ENCODE measurements at regions not wholly inside any gene's neighbourhood (a gene's known extent, or its start where the extent isn't known, plus 50 kb on each side); places are given as distances from the start of the nearest gene placed in this dataset.

- 84 to 94% methylated on average over 5 of the region's 5 CpGs for WGBS, 2 experiments (ENCODE audit: low coverage in 1 of 2, low lambda C conversion rate in 2 of 2, missing lambda C conversion rate in 2 of 2)
- peak; percentile 34 for DNase-seq
- no peaks in the 10 kb centered on the region for H3K4me1 ChIP-seq (ENCODE audit: insufficient read depth)
- in situ Hi-C loops (cut with MboI) = loop anchor here (25.0 kb wide), 1 partner anchor 1092 kb away; no protein-coding TSS in a partner anchor
- H3K9ac ChIP-seq = no peak overlapping the region
- no peaks in the 10 kb centered on the region for H3K27me3 ChIP-seq (replicated peaks; ENCODE audit: insufficient read depth)
- no peak overlapping the region for H2AFZ ChIP-seq
- no peak overlapping the region for H3K4me3 ChIP-seq
- H4K20me1 ChIP-seq (ENCODE audit: insufficient read depth) = no peaks in the 10 kb centered on the region
- H3K79me2 ChIP-seq (ENCODE audit: insufficient read depth) = no peaks in the 10 kb centered on the region
- no peaks in the 10 kb centered on the region for H3F3A ChIP-seq (ENCODE audit: insufficient read depth)
- no peak overlapping the region for H3K4me2 ChIP-seq (ENCODE audit: unreplicated experiment)
- H3K9me3 ChIP-seq (ENCODE audit: low read depth) = no peaks in the 10 kb centered on the region
- H3K27ac ChIP-seq = no peak overlapping the region
- TF ChIP-seq EZH2phosphoT487 (IDR thresholded peaks at IDR 0.05; ENCODE audit: insufficient read depth, low read depth) = no peak
- TF ChIP-seq EZH2 (IDR thresholded peaks at IDR 0.05; ENCODE audit: insufficient read depth, poor library complexity, severe bottlenecking) = no peak
- H3K9me2 ChIP-seq (ENCODE audit: insufficient read depth) = no peaks in the 10 kb centered on the region
- H3K36me3 ChIP-seq (ENCODE audit: low read depth) = no peaks in the 10 kb centered on the region
Measured at GRCh38 chr5:158020555-158021418, 161.8 kb upstream of the CLINT1 start.

DNA sequence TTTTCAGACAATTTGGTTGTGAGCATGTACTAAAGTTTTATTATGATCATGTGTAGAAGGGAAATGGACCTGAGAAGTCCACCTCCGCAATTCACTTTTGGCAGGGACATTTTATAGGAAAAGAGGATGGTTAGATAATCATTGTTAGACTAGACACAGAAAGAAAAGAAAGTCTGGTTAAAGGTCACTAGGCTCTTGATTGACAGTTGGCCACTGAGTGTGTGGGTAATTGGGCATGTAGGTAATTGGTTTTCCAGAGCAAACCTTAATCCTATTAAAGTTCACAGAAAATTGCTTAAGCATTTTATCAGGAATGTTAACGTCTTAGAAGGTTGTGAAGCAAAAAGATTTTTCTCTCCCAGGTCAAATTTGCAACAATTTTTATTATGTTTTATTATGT, 158.5 kb upstream of the CLINT1 start:
- Histone ChIP-seq H3K27ac (no peak overlapping the region), H3K9me2 (ENCODE audit: insufficient read depth) (no peaks in the 10 kb centered on the region), H3K9me3 (ENCODE audit: low read depth) (no peaks in the 10 kb centered on the region), H3K9ac (no peak overlapping the region), H3K36me3 (ENCODE audit: low read depth) (no peaks in the 10 kb centered on the region), H3K27me3 (replicated peaks; ENCODE audit: insufficient read depth) (no peaks in the 10 kb centered on the region; the same call in 1 of the 2 replicates), H3K4me2 (ENCODE audit: unreplicated experiment) (no peak overlapping the region), H3K4me3 (no peak overlapping the region), H3F3A (ENCODE audit: insufficient read depth) (no peaks in the 10 kb centered on the region), H4K20me1 (ENCODE audit: insufficient read depth) (no peaks in the 10 kb centered on the region), H2AFZ (no peak overlapping the region), H3K79me2 (ENCODE audit: insufficient read depth) (no peaks in the 10 kb centered on the region), H3K4me1 (ENCODE audit: insufficient read depth) (peaks cover 4% of the 10 kb centered on the region; the same call in 1 of the 2 replicates)
- WGBS, 2 experiments (ENCODE audit: low coverage in 1 of 2, low lambda C conversion rate in 2 of 2, missing lambda C conversion rate in 2 of 2) = 93% methylated on average over 2 of the region's 2 CpGs
- DNase-seq = no peak
- TF ChIP-seq EZH2phosphoT487 (IDR thresholded peaks at IDR 0.05; ENCODE audit: insufficient read depth, low read depth) = no peak
- TF ChIP-seq EZH2 (IDR thresholded peaks at IDR 0.05; ENCODE audit: insufficient read depth, poor library complexity, severe bottlenecking) = no peak
- in situ Hi-C loops (cut with MboI) = loop anchor here (25.0 kb wide), 1 partner anchor 1095 kb away; no protein-coding TSS in a partner anchor

DNA sequence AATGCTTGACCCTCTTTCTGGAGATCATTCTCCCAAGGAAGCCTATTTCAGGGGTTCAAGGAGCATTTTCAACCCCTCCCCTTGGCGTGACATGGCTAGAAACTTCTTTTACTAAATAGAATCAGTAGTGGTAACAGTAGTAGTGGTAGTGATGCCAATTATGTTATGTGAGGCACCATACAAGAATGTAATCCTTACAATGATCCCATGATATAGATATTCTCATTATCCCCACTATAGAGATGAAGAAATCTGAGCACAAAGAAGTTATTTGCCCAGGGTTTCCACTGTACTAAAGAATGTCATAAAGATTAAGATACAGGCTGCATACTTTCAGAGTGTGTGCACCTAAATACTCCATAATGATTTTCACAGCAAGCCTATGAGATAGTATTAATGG, 155.4 kb upstream of the CLINT1 start:
- DNase-seq = peak; percentile 33
- no peaks in the 10 kb centered on the region for H3K9me3 ChIP-seq (ENCODE audit: low read depth)
- H3K4me3 ChIP-seq = no peak overlapping the region
- H2AFZ ChIP-seq = no peak overlapping the region
- H3K27me3 ChIP-seq (replicated peaks; ENCODE audit: insufficient read depth) = peaks cover 8% of the 10 kb centered on the region
- no peak overlapping the region for H3K4me2 ChIP-seq (ENCODE audit: unreplicated experiment)
- TF ChIP-seq EZH2phosphoT487 (IDR thresholded peaks at IDR 0.05; ENCODE audit: insufficient read depth, low read depth) (no peak), EZH2 (IDR thresholded peaks at IDR 0.05; ENCODE audit: insufficient read depth, poor library complexity, severe bottlenecking) (no peak)
- no peak overlapping the region for H3K9ac ChIP-seq
- 88 to 97% methylated on average over 1 of the region's 1 CpG for WGBS, 2 experiments (ENCODE audit: low coverage in 1 of 2, low lambda C conversion rate in 2 of 2, missing lambda C conversion rate in 2 of 2)
- no peaks in the 10 kb centered on the region for H3K36me3 ChIP-seq (ENCODE audit: low read depth)
- H3K4me1 ChIP-seq (ENCODE audit: insufficient read depth) = peaks cover 4% of the 10 kb centered on the region; the same call in 1 of the 2 replicates
- no peaks in the 10 kb centered on the region for H3K9me2 ChIP-seq (ENCODE audit: insufficient read depth)
- H3F3A ChIP-seq (ENCODE audit: insufficient read depth) = no peaks in the 10 kb centered on the region
- in situ Hi-C loops (cut with MboI) = loop anchor here (25.0 kb wide), 1 partner anchor 1098 kb away; no protein-coding TSS in a partner anchor
- no peaks in the 10 kb centered on the region for H3K79me2 ChIP-seq (ENCODE audit: insufficient read depth)
- no peak overlapping the region for H3K27ac ChIP-seq
- no peaks in the 10 kb centered on the region for H4K20me1 ChIP-seq (ENCODE audit: insufficient read depth)

DNA sequence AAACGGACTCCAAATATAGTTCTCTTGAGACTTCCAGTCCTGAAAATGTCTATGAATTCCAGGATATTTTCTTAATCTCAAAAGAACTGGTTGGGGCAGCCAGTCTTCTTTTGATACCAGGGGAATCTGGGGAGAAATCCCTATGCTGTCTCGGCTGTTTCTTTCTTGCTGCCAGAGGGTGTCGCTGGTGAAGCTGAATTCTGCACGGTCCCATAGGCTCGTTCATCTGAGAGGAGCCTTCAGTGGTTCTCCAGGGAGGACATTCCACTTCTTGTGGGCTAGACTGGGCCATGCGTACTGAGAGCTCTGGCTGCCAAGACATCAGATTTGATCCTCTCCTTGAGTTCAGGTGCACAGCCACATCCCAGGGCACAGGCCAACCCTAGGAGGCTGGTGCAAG, 155.0 kb upstream of the CLINT1 start:
- no peak overlapping the region for H3K9ac ChIP-seq
- H3K4me1 ChIP-seq (ENCODE audit: insufficient read depth) = peaks cover 4% of the 10 kb centered on the region; the same call in 1 of the 2 replicates
- in situ Hi-C loops (cut with MboI) = loop anchor here (25.0 kb wide), 1 partner anchor 1098 kb away; no protein-coding TSS in a partner anchor
- no peak overlapping the region for H3K4me2 ChIP-seq (ENCODE audit: unreplicated experiment)
- WGBS, 2 experiments (ENCODE audit: low coverage in 1 of 2, low lambda C conversion rate in 2 of 2, missing lambda C conversion rate in 2 of 2) = 11 to 12% methylated on average over 6 of the region's 6 CpGs
- H3K9me2 ChIP-seq (ENCODE audit: insufficient read depth) = no peaks in the 10 kb centered on the region
- no peak overlapping the region for H3K4me3 ChIP-seq
- H3K9me3 ChIP-seq (ENCODE audit: low read depth) = no peaks in the 10 kb centered on the region
- no peak overlapping the region for H2AFZ ChIP-seq
- H3K36me3 ChIP-seq (ENCODE audit: low read depth) = no peaks in the 10 kb centered on the region
- no peaks in the 10 kb centered on the region for H4K20me1 ChIP-seq (ENCODE audit: insufficient read depth)
- H3F3A ChIP-seq (ENCODE audit: insufficient read depth) = no peaks in the 10 kb centered on the region
- peaks cover 8% of the 10 kb centered on the region for H3K27me3 ChIP-seq (replicated peaks; ENCODE audit: insufficient read depth)
- no peak overlapping the region for H3K27ac ChIP-seq
- TF ChIP-seq EZH2phosphoT487 (IDR thresholded peaks at IDR 0.05; ENCODE audit: insufficient read depth, low read depth) (no peak), EZH2 (IDR thresholded peaks at IDR 0.05; ENCODE audit: insufficient read depth, poor library complexity, severe bottlenecking) (no peak)
- peak; percentile 77 for DNase-seq
- no peaks in the 10 kb centered on the region for H3K79me2 ChIP-seq (ENCODE audit: insufficient read depth)

Measured in GM23248 (cell line).